DMS79 (cell line): ENCODE measurements at regions not wholly inside any gene's neighbourhood (a gene's known extent, or its start where the extent isn't known, plus 50 kb on each side); places are given as distances from the start of the nearest gene placed in this dataset.
"Not testable (repeated sequence)": the region's sequence is repeated elsewhere in the genome, so short reads cannot be mapped to it uniquely, and the experiment has no call there.

Experiments used
- DNase-seq: peaks from one replicate; lab custom pipeline; 2025; lab: John Stamatoyannopoulos, UW

GRCh38 chr5:96483878-96484277, 50.8 kb upstream of the PCSK1 start:
- no peak for DNase-seq

DNA sequence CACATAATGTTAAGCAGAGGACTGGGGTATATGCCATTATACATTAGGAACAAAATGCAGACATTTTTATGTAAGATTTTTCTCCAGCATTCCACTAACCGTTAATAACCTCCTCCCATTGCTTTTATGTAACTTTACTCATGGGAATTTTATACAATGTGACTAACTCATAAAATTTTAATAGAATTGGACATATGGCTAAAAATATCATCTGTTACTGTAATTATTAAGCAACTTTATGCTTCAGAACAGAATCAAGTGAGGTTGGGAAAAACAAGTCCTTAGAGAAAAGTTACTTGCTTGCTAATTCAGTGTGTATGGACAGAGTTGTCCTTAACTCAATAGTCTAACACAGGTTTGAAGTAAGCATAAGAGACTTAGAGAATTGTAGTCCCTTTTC, 54.8 kb upstream of the PCSK1 start:
- DNase-seq = no peak

DNA sequence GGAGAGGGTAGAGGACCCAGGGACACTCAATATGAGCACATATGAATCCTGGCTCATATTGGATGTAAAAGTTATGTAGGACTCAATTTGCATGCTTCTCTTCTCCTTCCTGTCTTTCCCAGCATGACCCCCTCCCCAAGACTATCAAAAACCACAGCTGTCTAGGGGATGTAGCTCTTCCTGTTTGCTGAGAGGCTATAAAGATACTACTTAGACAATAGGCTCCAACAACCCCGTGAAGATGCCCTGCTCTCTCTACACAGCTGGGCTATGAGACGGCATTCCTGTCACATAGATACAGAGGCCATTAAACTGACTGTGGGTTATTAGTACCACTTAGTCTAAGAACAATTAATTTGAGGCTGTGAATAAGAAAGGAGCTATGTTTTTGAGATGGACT, 56.5 kb upstream of the PCSK1 start:
- DNase-seq = no peak

DNA sequence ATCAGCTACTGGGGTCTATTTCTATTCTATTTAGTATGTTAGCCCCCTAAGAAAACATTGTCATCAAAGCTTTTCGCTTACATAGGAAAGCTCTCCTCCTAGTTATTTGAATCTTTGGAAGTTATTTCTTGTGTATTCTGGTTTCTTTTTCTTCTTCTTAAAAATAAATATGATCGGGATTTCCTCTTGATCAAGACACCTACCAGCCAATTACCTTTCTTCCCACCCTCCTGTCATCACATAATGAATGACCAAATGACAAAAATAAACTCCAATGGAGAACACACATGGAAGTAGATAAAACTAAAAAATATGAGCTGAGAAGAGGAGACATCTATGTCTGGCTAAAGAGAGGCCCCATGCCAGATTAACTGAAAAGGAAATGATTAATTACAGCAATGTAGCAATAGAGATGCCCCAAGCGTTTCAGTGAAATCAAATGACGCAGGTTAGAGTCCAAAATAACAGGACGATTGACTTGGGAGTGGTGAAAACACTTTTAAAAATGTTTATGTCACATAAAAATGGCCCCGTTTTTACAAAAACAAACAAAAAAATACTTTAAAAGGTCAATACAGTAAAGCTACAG, 59.5 kb upstream of the PCSK1 start:
- no peak for DNase-seq

DNA sequence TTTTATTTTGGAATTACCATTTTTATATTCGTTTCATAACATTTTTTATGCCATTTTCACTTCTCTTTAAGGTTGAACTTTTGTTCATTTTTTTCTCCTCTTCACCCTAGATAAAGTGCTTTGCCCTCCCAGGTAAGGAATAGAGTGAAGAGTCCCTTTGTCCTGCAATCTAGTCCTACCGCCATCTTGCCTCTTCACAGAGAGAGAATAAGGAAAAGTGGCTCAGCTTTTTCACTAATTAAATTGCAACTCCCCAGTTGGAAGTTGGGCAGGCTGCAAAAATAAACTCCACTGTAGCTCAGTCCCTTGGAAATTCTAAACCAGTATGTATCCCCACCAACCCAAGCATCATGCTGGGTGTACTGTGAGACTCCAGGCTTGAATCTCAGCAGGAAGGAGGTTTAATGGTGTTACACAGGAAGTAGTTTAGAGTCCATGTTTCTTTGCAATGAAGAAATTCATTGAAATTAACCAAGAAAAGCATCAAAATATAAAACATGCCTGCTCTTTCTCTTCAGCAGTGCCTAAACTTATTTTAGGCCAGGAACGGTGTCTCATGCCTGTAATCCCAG, 60.3 kb upstream of the PCSK1 start:
- no peak for DNase-seq

- DNase-seq = not testable (repeated sequence)
Measured at GRCh38 chr5:96495412-96495811, 62.4 kb upstream of the PCSK1 start.

DNA sequence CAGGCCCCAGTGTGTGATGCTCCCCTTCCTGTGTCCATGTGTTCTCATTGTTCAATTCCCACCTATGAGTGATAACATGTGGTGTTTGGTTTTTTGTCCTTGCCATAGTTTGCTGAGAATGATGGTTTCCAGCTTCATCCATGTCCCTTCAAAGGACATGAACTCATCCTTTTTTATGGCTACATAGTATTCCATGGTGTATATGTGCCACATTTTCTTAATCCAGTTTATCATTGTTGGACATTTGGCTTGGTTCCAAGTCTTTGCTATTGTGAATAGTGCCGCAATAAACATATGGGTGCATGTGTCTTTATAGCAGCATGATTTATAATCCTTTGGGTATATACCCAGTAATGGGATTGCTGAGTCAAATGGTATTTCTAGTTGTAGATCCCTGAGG, 64.0 kb upstream of the PCSK1 start:
- DNase-seq = not testable (repeated sequence)

DNA sequence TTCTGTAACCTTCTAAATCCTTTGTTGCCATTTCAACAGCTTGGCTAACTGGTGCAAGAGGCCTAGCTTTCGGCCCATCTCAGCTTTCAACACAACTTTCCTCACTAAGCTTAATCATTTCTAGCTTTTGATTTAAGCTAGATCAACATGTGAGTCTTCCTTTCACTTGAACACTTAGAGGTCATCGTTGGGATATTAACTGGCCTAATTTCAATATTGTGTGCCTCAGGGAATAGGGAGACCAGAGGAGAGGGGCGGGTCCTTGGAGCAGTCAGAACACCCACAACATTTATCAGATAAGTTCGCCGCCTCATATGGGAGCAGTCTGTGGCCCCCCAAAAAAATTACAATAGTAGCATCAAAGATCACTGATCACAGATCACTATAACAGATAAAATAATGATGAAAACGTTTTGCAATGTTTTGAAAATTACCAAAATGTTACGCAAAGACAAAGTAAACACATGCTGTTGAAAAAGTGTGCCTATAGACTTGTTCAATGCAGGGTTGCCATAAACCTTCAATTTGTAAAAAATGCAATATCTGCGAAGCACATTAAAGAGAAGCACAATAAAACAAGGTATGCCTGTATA, 66.8 kb upstream of the PCSK1 start:
- no peak for DNase-seq

DNA sequence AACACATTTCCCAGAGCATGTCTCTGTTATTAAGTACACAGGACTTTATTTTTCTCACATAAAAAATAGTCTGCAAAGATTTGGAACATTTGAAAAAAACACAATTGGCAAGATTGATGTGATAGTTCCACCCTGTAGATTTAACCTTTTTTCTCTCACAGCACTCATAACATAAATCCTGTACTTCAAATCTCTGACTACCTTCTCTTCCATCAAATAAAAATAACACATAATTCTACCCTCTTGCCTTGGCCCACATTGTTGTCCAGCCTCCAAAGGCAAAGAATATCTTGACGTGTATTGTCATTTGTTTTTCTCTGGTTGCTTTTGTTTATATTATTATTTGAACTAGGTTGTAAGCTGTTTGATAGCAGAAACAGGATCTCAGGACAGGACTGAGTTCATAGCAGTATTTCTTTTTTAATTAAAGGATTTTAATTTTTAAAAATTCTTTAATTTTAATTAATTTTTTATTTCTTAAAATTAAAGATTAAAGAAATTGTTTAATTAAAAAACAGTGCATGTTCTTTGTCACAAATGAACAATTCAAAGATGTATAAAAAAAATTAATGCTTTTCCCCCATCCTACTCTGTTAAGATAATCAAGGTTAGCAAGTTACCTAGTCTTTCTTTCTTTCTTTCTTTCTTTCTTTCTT, 69.1 kb upstream of the PCSK1 start:
- DNase-seq = no peak

GRCh38 chr5:96503501-96504236, 70.6 kb upstream of the PCSK1 start:
- peak; percentile 7 for DNase-seq

DNA sequence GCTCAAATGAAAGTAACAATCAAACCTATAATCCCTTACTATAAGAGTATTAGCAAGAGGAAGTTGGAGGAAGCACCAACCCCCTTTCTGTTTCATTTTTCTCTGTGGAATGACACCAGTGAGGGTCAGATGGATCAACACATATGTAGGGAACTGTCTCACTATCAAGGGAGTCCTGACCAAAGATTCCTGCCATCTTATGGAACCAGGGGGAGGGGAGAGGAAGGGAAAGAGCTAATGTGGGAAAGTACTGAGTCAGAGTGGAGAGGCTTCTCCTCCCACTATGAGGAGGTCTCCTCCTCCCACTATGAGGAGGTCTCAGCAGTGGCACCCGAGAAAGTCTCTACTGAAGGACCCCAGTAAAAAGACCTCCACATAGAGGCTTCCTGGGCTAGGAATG, 73.3 kb upstream of the PCSK1 start:
- no peak for DNase-seq

GRCh38 chr5:96506866-96507527, 73.9 kb upstream of the PCSK1 start:
- no peak for DNase-seq

- no peak for DNase-seq
Measured at GRCh38 chr5:96509316-96509715, 76.3 kb upstream of the PCSK1 start.

DNA sequence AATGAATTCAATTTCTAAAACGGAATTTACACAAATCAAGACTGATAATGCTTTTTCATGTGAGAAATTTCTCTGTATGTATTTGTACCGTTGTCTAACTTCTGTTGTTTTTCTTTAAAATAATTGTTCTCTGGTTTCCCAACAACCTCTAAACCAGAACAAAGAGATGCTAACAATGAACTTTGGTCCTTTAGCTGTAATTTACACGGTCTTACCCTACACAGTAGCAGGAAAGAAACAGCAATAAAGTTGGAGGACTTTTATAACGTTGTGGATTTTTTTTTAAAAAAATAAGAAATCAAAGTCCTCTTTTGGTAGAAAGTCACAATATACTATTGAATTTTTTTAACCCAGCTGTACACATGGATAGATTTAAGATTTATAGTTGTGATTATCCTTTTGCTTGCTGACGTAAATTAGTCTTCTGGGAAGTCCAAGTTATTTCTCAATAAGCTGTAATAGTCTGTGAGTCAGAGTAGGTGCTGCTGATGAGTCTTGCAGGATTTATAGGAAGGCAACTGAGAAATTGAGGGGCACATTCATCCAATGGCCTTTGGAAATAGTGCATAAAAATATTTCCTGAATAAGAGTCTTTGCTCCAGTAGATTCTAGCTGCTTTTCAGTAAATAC, 76.8 kb upstream of the PCSK1 start:
- no peak for DNase-seq

DNA sequence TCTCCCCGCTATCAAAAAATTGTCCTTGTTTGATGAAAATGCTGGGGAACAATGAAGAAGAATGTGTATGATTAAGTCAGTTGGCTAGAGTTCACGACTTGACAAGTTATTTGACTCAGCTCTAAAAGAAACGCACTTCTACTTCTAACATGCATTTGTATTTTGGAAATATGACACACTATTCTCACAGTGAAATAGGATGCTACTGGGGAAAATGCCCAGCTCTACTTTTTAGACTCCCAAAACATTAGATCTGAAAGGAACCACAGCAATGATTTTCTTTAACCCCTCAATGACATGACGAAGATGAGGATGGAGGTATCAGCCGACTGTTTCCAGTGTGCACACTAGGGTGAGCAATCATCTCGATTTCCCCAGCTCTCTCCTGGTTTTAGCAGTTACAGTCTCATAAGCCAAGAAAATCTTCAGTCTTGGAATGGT, 83.6 kb upstream of the PCSK1 start:
- DNase-seq = no peak

DNA sequence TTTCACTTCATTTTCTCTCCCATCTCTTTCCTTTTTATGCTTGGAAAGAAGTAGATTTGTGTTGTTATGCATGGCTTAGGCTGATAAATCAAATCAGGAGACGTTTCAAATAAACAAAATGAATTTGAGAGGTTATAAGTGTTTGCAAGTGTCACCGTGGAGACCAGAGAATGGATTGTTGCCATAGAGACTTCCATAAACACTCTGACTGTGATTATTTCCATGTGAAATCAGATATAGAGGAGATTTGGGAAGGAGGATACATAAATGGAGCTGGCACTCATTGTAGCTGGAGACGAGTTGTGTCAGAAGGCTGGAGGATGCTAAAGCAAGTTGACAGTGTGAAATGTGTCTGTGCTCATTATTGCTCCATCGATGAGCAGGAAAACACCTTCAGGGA, 84.2 kb upstream of the PCSK1 start:
- DNase-seq = peak; percentile 62

DNA sequence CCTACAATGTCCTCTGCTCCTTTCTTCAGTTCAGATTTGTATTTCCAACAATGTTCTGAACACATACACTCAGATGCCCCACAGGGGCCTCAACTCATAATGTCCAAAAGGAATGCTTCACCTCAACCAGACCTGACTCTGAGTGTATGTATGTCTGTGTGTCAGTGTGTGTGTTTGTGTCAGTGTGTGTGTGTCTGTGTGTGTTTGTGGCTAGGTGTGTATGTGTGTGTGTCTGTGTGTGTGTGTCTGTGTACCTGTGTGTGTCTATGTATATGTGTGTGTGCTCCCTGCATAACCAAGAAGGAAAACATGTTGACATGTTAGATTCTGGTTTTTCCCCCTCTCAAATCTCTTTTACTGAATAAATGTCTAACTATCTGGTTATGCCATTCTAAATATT, 87.3 kb upstream of the PCSK1 start:
- no peak for DNase-seq

GRCh38 chr5:96522635-96523355, 89.7 kb upstream of the PCSK1 start:
- DNase-seq = no peak

DNA sequence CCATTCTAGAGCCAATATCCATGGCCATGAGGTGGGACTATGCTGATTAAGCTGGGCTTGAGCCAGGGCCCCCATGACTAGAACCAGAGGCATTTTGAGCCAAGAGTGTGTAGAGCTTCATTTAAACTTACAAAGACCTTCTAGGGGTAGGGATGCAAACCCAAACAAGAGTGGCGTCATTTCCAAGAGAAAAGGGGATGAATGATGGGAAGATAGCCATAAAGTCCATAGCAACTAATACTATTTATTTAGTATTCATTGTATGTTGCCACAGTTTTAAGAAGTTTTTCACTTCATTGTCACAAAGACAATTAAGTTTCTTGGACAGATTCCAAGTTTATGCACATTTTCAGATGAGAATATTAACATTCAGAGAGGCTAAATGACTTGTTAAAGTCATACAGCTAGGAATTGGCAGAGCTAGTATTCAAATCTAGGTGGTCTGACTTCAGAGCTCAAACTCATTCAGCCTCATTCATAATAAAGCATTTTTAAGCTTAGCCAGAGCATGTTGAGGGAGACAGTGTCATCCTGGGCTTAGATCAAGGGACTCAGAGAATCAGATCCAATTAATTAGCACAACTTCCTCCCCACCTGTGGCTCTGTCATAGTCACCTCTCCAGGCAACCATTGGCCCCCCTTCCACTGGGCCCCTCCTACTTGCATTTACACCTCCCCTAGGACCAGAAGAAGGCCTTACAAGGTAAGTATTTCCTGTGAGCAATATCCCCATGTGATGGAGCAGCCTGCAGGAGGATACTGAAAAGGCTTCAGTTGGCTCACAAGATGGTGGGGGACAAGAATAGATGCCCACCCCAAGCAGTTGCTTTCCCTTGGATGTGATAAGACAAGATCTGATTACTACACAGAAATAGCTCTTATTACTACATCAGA, 95.0 kb upstream of the PCSK1 start:
- DNase-seq = no peak
